ENCODE measurements at regions not wholly inside any gene's neighbourhood (a gene's known extent, or its start where the extent isn't known, plus 50 kb on each side); places are given as distances from the start of the nearest gene placed in this dataset.

- H3K4me3 ChIP-seq (ENCODE audit: low read depth, low read length) = no peak overlapping the region
- no peaks in the 10 kb centered on the region for H3K36me3 ChIP-seq (ENCODE audit: insufficient read depth, low read length)
- H3K79me2 ChIP-seq (ENCODE audit: control insufficient read depth, insufficient read depth, low read length, unreplicated experiment) = no peaks in the 10 kb centered on the region
- no peak overlapping the region for H3K27ac ChIP-seq (ENCODE audit: low read depth, low read length)
- no peak overlapping the region for H2AFZ ChIP-seq (ENCODE audit: low read length, unreplicated experiment)
- H3K4me1 ChIP-seq (ENCODE audit: control insufficient read depth, insufficient read depth, low read length, unreplicated experiment) = no peaks in the 10 kb centered on the region
- H3K27me3 ChIP-seq (ENCODE audit: insufficient read depth, low read length) = no peaks in the 10 kb centered on the region
Observed at GRCh38 chr2:2572393-2573204, 241.5 kb upstream of the MYT1L start.

GRCh38 chr2:2571301-2572150, 240.5 kb upstream of the MYT1L start:
- Histone ChIP-seq H3K27ac (ENCODE audit: low read depth, low read length) (no peak overlapping the region), H3K27me3 (ENCODE audit: insufficient read depth, low read length) (no peaks in the 10 kb centered on the region), H3K4me1 (ENCODE audit: control insufficient read depth, insufficient read depth, low read length, unreplicated experiment) (no peaks in the 10 kb centered on the region), H3K4me3 (ENCODE audit: low read depth, low read length) (no peak overlapping the region), H3K79me2 (ENCODE audit: control insufficient read depth, insufficient read depth, low read length, unreplicated experiment) (no peaks in the 10 kb centered on the region), H2AFZ (ENCODE audit: low read length, unreplicated experiment) (no peak overlapping the region), H3K36me3 (ENCODE audit: insufficient read depth, low read length) (no peaks in the 10 kb centered on the region)

GRCh38 chr2:2570871-2571270, 239.8 kb upstream of the MYT1L start:
- Histone ChIP-seq H3K79me2 (ENCODE audit: control insufficient read depth, insufficient read depth, low read length, unreplicated experiment) (no peaks in the 10 kb centered on the region), H3K4me1 (ENCODE audit: control insufficient read depth, insufficient read depth, low read length, unreplicated experiment) (no peaks in the 10 kb centered on the region), H3K4me3 (ENCODE audit: low read depth, low read length) (no peak overlapping the region), H3K27ac (ENCODE audit: low read depth, low read length) (no peak overlapping the region), H3K36me3 (ENCODE audit: insufficient read depth, low read length) (no peaks in the 10 kb centered on the region), H2AFZ (ENCODE audit: low read length, unreplicated experiment) (no peak overlapping the region), H3K27me3 (ENCODE audit: insufficient read depth, low read length) (no peaks in the 10 kb centered on the region)

- no peaks in the 10 kb centered on the region for H3K79me2 ChIP-seq (ENCODE audit: control insufficient read depth, insufficient read depth, low read length, unreplicated experiment)
- H3K27me3 ChIP-seq (ENCODE audit: insufficient read depth, low read length) = no peaks in the 10 kb centered on the region
Observed at GRCh38 chr2:2570360-2570759, 239.3 kb upstream of the MYT1L start.

GRCh38 chr2:2569836-2570235, 238.8 kb upstream of the MYT1L start:
- Histone ChIP-seq H2AFZ (ENCODE audit: low read length, unreplicated experiment) (no peak overlapping the region), H3K79me2 (ENCODE audit: control insufficient read depth, insufficient read depth, low read length, unreplicated experiment) (no peaks in the 10 kb centered on the region), H3K36me3 (ENCODE audit: insufficient read depth, low read length) (no peaks in the 10 kb centered on the region), H3K4me1 (ENCODE audit: control insufficient read depth, insufficient read depth, low read length, unreplicated experiment) (no peaks in the 10 kb centered on the region), H3K27me3 (ENCODE audit: insufficient read depth, low read length) (no peaks in the 10 kb centered on the region), H3K27ac (ENCODE audit: low read depth, low read length) (no peak overlapping the region), H3K4me3 (ENCODE audit: low read depth, low read length) (no peak overlapping the region)

More at GRCh38 chr2:2570360-2570759, 239.3 kb upstream of the MYT1L start:
- H3K27ac ChIP-seq (ENCODE audit: low read depth, low read length) = no peak overlapping the region
- no peak overlapping the region for H3K4me3 ChIP-seq (ENCODE audit: low read depth, low read length)
- H3K4me1 ChIP-seq (ENCODE audit: control insufficient read depth, insufficient read depth, low read length, unreplicated experiment) = no peaks in the 10 kb centered on the region
- H2AFZ ChIP-seq (ENCODE audit: low read length, unreplicated experiment) = no peak overlapping the region
- H3K36me3 ChIP-seq (ENCODE audit: insufficient read depth, low read length) = no peaks in the 10 kb centered on the region

- no peaks in the 10 kb centered on the region for H3K4me1 ChIP-seq (ENCODE audit: control insufficient read depth, insufficient read depth, low read length, unreplicated experiment)
- no peak overlapping the region for H2AFZ ChIP-seq (ENCODE audit: low read length, unreplicated experiment)
- H3K27me3 ChIP-seq (ENCODE audit: insufficient read depth, low read length) = no peaks in the 10 kb centered on the region
- H3K4me3 ChIP-seq (ENCODE audit: low read depth, low read length) = no peak overlapping the region
- no peak overlapping the region for H3K27ac ChIP-seq (ENCODE audit: low read depth, low read length)
- H3K36me3 ChIP-seq (ENCODE audit: insufficient read depth, low read length) = no peaks in the 10 kb centered on the region
- H3K79me2 ChIP-seq (ENCODE audit: control insufficient read depth, insufficient read depth, low read length, unreplicated experiment) = no peaks in the 10 kb centered on the region
Observed at GRCh38 chr2:2569306-2569705, 238.2 kb upstream of the MYT1L start.

GRCh38 chr2:2568411-2568810, 237.3 kb upstream of the MYT1L start:
- H2AFZ ChIP-seq (ENCODE audit: low read length, unreplicated experiment) = no peak overlapping the region
- no peak overlapping the region for H3K27ac ChIP-seq (ENCODE audit: low read depth, low read length)
- no peak overlapping the region for H3K4me3 ChIP-seq (ENCODE audit: low read depth, low read length)
- H3K79me2 ChIP-seq (ENCODE audit: control insufficient read depth, insufficient read depth, low read length, unreplicated experiment) = no peaks in the 10 kb centered on the region
- no peaks in the 10 kb centered on the region for H3K27me3 ChIP-seq (ENCODE audit: insufficient read depth, low read length)
- H3K4me1 ChIP-seq (ENCODE audit: control insufficient read depth, insufficient read depth, low read length, unreplicated experiment) = no peaks in the 10 kb centered on the region
- no peaks in the 10 kb centered on the region for H3K36me3 ChIP-seq (ENCODE audit: insufficient read depth, low read length)

- H3K27ac ChIP-seq (ENCODE audit: low read depth, low read length) = no peak overlapping the region
- H3K36me3 ChIP-seq (ENCODE audit: insufficient read depth, low read length) = no peaks in the 10 kb centered on the region
- H3K4me1 ChIP-seq (ENCODE audit: control insufficient read depth, insufficient read depth, low read length, unreplicated experiment) = no peaks in the 10 kb centered on the region
- H3K79me2 ChIP-seq (ENCODE audit: control insufficient read depth, insufficient read depth, low read length, unreplicated experiment) = no peaks in the 10 kb centered on the region
- no peaks in the 10 kb centered on the region for H3K27me3 ChIP-seq (ENCODE audit: insufficient read depth, low read length)
- no peak overlapping the region for H2AFZ ChIP-seq (ENCODE audit: low read length, unreplicated experiment)
- no peak overlapping the region for H3K4me3 ChIP-seq (ENCODE audit: low read depth, low read length)
Observed at GRCh38 chr2:2567776-2568175, 236.7 kb upstream of the MYT1L start.

- H3K4me3 ChIP-seq (ENCODE audit: low read depth, low read length) = no peak overlapping the region
- no peak overlapping the region for H2AFZ ChIP-seq (ENCODE audit: low read length, unreplicated experiment)
- H3K36me3 ChIP-seq (ENCODE audit: insufficient read depth, low read length) = no peaks in the 10 kb centered on the region
- H3K4me1 ChIP-seq (ENCODE audit: control insufficient read depth, insufficient read depth, low read length, unreplicated experiment) = no peaks in the 10 kb centered on the region
- no peak overlapping the region for H3K27ac ChIP-seq (ENCODE audit: low read depth, low read length)
- H3K79me2 ChIP-seq (ENCODE audit: control insufficient read depth, insufficient read depth, low read length, unreplicated experiment) = no peaks in the 10 kb centered on the region
- no peaks in the 10 kb centered on the region for H3K27me3 ChIP-seq (ENCODE audit: insufficient read depth, low read length)
Observed at GRCh38 chr2:2566396-2567323, 235.6 kb upstream of the MYT1L start.

GRCh38 chr2:2565671-2566070, 234.6 kb upstream of the MYT1L start:
- H3K36me3 ChIP-seq (ENCODE audit: insufficient read depth, low read length) = no peaks in the 10 kb centered on the region

More at GRCh38 chr2:2565671-2566070, 234.6 kb upstream of the MYT1L start:
- Histone ChIP-seq H3K4me3 (ENCODE audit: low read depth, low read length) (no peak overlapping the region), H3K27me3 (ENCODE audit: insufficient read depth, low read length) (no peaks in the 10 kb centered on the region), H2AFZ (ENCODE audit: low read length, unreplicated experiment) (no peak overlapping the region), H3K79me2 (ENCODE audit: control insufficient read depth, insufficient read depth, low read length, unreplicated experiment) (no peaks in the 10 kb centered on the region), H3K4me1 (ENCODE audit: control insufficient read depth, insufficient read depth, low read length, unreplicated experiment) (no peaks in the 10 kb centered on the region), H3K27ac (ENCODE audit: low read depth, low read length) (no peak overlapping the region)
